ENCODE measurements at regions not wholly inside any gene's neighbourhood (a gene's known extent, or its start where the extent isn't known, plus 50 kb on each side); places are given as distances from the start of the nearest gene placed in this dataset.

GRCh38 chr10:52651293-52651692 is 121.3 kb downstream of the MBL2 start:
- TF ChIP-seq SMC3 (conservative IDR thresholded peaks at IDR 0.05; ENCODE audit: poor library complexity) (no peak), CTCF (IDR thresholded peaks at IDR 0.05; ENCODE audit: poor library complexity, severe bottlenecking) (no peak), MXI1 (conservative IDR thresholded peaks at IDR 0.05; ENCODE audit: poor library complexity, severe bottlenecking) (no peak), REST (IDR thresholded peaks at IDR 0.05; ENCODE audit: borderline replicate concordance) (no peak), EP300 (conservative IDR thresholded peaks at IDR 0.05; ENCODE audit: poor library complexity, severe bottlenecking) (no peak), EZH2 (IDR thresholded peaks at IDR 0.05; ENCODE audit: borderline replicate concordance, insufficient read depth, low read length, poor library complexity, severe bottlenecking) (no peak), RAD21 (conservative IDR thresholded peaks at IDR 0.05) (no peak)

Data from neural cell (in vitro differentiated cells).